ENCODE measurements at regions not wholly inside any gene's neighbourhood (a gene's known extent, or its start where the extent isn't known, plus 50 kb on each side); places are given as distances from the start of the nearest gene placed in this dataset.

GRCh38 chr7:13603661-13604060 lies 385.8 kb downstream of the ETV1 start:
- Histone ChIP-seq H3K4me3 (ENCODE audit: low read depth in 1 of 3, low read length in 3 of 3) (no peak overlapping the region), H3K9ac (ENCODE audit: low read depth in 1 of 2, low read length in 2 of 2) (no peak overlapping the region), H3K36me3 (ENCODE audit: control insufficient read depth in 4 of 4, insufficient read depth in 3 of 4, low read depth in 1 of 4, low read length in 3 of 4) (no peaks in the 10 kb centered on the region), H3K9me3 (ENCODE audit: control insufficient read depth in 4 of 4, low read length in 3 of 4) (peaks cover 0 to 5% (median 0%) of the 10 kb centered on the region in 4 donors), H3K4me1 (ENCODE audit: control insufficient read depth in 4 of 4, insufficient read depth in 4 of 4, low read length in 3 of 4) (no peaks in the 10 kb centered on the region), H3K27me3 (ENCODE audit: control insufficient read depth in 4 of 4, insufficient read depth in 4 of 4, low read length in 3 of 4) (no peaks in the 10 kb centered on the region), H3K27ac (ENCODE audit: low read depth in 1 of 2, low read length in 2 of 2) (no peak overlapping the region)
- DNase-seq (ENCODE audit: low spot score), result no peak
- TF ChIP-seq JUND (IDR thresholded peaks at IDR 0.05) (no peak), YY1 (IDR thresholded peaks at IDR 0.05) (no peak), FOXA2 (IDR thresholded peaks at IDR 0.05) (no peak), GABPA (IDR thresholded peaks at IDR 0.05 in 1 of 2, conservative IDR thresholded peaks at IDR 0.05 in 1 of 2) (no peak), EGR1 (IDR thresholded peaks at IDR 0.05; ENCODE audit: low read depth in 2 of 2) (no peak), MAX (IDR thresholded peaks at IDR 0.05) (no peak), HNF4A (conservative IDR thresholded peaks at IDR 0.05) (no peak), ZBTB33 (IDR thresholded peaks at IDR 0.05) (no peak), CTCF (IDR thresholded peaks at IDR 0.05; ENCODE audit: low read depth, low read length, missing input control) (no peak)
- WGBS, result 70% methylated on average over 3 of the region's 3 CpGs

GRCh38 chr7:13604178-13604577 lies 385.3 kb downstream of the ETV1 start:
- Histone ChIP-seq H3K27ac (ENCODE audit: low read depth in 1 of 2, low read length in 2 of 2) (no peak overlapping the region), H3K9ac (ENCODE audit: low read depth in 1 of 2, low read length in 2 of 2) (no peak overlapping the region), H3K27me3 (ENCODE audit: control insufficient read depth in 4 of 4, insufficient read depth in 4 of 4, low read length in 3 of 4) (no peaks in the 10 kb centered on the region), H3K4me1 (ENCODE audit: control insufficient read depth in 4 of 4, insufficient read depth in 4 of 4, low read length in 3 of 4) (no peaks in the 10 kb centered on the region), H3K4me3 (ENCODE audit: low read depth in 1 of 3, low read length in 3 of 3) (no peak overlapping the region), H3K36me3 (ENCODE audit: control insufficient read depth in 4 of 4, insufficient read depth in 3 of 4, low read depth in 1 of 4, low read length in 3 of 4) (no peaks in the 10 kb centered on the region), H3K9me3 (ENCODE audit: control insufficient read depth in 4 of 4, low read length in 3 of 4) (peaks cover 0 to 5% (median 0%) of the 10 kb centered on the region in 4 donors)
- no peak for TF ChIP-seq SP1 (IDR thresholded peaks at IDR 0.05)
- no peak for TF ChIP-seq ZBTB33 (IDR thresholded peaks at IDR 0.05)
- no peak for TF ChIP-seq RXRA (IDR thresholded peaks at IDR 0.05)
- no peak for TF ChIP-seq FOXA1 (IDR thresholded peaks at IDR 0.05)
- no peak for TF ChIP-seq YY1 (IDR thresholded peaks at IDR 0.05)
- no peak for TF ChIP-seq CTCF (IDR thresholded peaks at IDR 0.05; ENCODE audit: low read depth, low read length, missing input control)
- TF ChIP-seq FOXA2 (IDR thresholded peaks at IDR 0.05), result no peak
- TF ChIP-seq GABPA (IDR thresholded peaks at IDR 0.05 in 1 of 2, conservative IDR thresholded peaks at IDR 0.05 in 1 of 2), result no peak
- no peak for TF ChIP-seq REST (IDR thresholded peaks at IDR 0.05)
- no peak for TF ChIP-seq EGR1 (IDR thresholded peaks at IDR 0.05; ENCODE audit: low read depth in 2 of 2)
- TF ChIP-seq ATF3 (IDR thresholded peaks at IDR 0.05), result no peak
- no peak for TF ChIP-seq HNF4A (conservative IDR thresholded peaks at IDR 0.05)
- TF ChIP-seq RAD21 (IDR thresholded peaks at IDR 0.05), result no peak
- no peak for TF ChIP-seq TAF1 (conservative IDR thresholded peaks at IDR 0.05)
- no peak for TF ChIP-seq HNF4G (IDR thresholded peaks at IDR 0.05)
- no peak for TF ChIP-seq NR2F2 (IDR thresholded peaks at IDR 0.05)
- TF ChIP-seq JUND (IDR thresholded peaks at IDR 0.05), result no peak
- TF ChIP-seq MAX (IDR thresholded peaks at IDR 0.05), result no peak
- 86% methylated on average over 2 of the region's 2 CpGs for WGBS
- no peak for DNase-seq (ENCODE audit: low spot score)

All from liver (tissue), 8 donors.